Keratinocyte (primary cell): ENCODE measurements at regions not wholly inside any gene's neighbourhood (a gene's known extent, or its start where the extent isn't known, plus 50 kb on each side); places are given as distances from the start of the nearest gene placed in this dataset.
"Not testable (repeated sequence)": the region's sequence is repeated elsewhere in the genome, so short reads cannot be mapped to it uniquely, and the experiment has no call there.

Experiments used
- DNase-seq: peaks from one replicate; pipeline ENCODE4 v3.0.0-alpha.2; 2011; ENCODE audit warnings: low read depth, missing footprints, low spot score
- FAIRE-seq: peaks from 2 replicates; lab custom pipeline; 2011; peaks lifted over from hg19 to GRCh38; lab: Jason Lieb, UNC
- H2AFZ ChIP-seq: 2 replicates; pipeline ENCODE4 v1.6.0; 2012; ENCODE audit warnings: low read length, control low read depth, inconsistent platforms; ENCODE audit not compliant: control insufficient read depth
- H3K27ac ChIP-seq: 2 replicates; pipeline ENCODE4 v1.5.1; 2011; ENCODE audit warnings: low read length; ENCODE audit not compliant: control insufficient read depth, insufficient read depth
- H3K27me3 ChIP-seq: 3 replicates; pipeline ENCODE4 v1.6.0; 2011; ENCODE audit warnings: low read length; ENCODE audit not compliant: control insufficient read depth, insufficient read depth; ENCODE audit errors: extremely low read depth
- H3K36me3 ChIP-seq, 2 experiments: 2 replicates in 1 of 2; 3 replicates in 1 of 2; pipeline ENCODE4 v1.5.1; 2011; ENCODE audit warnings: low read length in 2 of 2, mild to moderate bottlenecking in 1 of 2; ENCODE audit not compliant: control insufficient read depth in 2 of 2, insufficient read depth in 2 of 2; ENCODE audit errors: extremely low read depth in 1 of 2
- H3K4me1 ChIP-seq: 3 replicates; pipeline ENCODE4 v1.5.1; 2011; ENCODE audit warnings: low read length; ENCODE audit not compliant: control insufficient read depth, insufficient read depth; ENCODE audit errors: extremely low read depth
- H3K4me2 ChIP-seq: 3 replicates; pipeline ENCODE4 v1.6.0; 2011; ENCODE audit warnings: low read depth, low read length; ENCODE audit not compliant: control insufficient read depth, insufficient read depth; ENCODE audit errors: extremely low read depth
- H3K4me3 ChIP-seq, 3 experiments: fragments of 200-600 bp in 1 of 3; sonication (generic) in 1 of 3; 2 replicates in 2 of 3; 3 replicates in 1 of 3; pipeline ENCODE4 v1.5.1; 2011 to 2016; ENCODE audit warnings: low read length in 3 of 3, mild to moderate bottlenecking in 3 of 3, control low read depth in 2 of 3, inconsistent platforms in 1 of 3, low read depth in 1 of 3, mixed read lengths in 1 of 3, mixed run types in 1 of 3, moderate library complexity in 1 of 3; ENCODE audit not compliant: control insufficient read depth in 2 of 3, insufficient read depth in 2 of 3; ENCODE audit errors: extremely low read depth in 1 of 3
- H3K79me2 ChIP-seq: 2 replicates; pipeline ENCODE4 v1.6.0; 2012; ENCODE audit warnings: low read length; ENCODE audit not compliant: control insufficient read depth, insufficient read depth
- H3K9ac ChIP-seq: 3 replicates; pipeline ENCODE4 v1.6.0; 2011; ENCODE audit warnings: low read length; ENCODE audit not compliant: control insufficient read depth, insufficient read depth; ENCODE audit errors: extremely low read depth
- H3K9me1 ChIP-seq: 3 replicates; pipeline ENCODE4 v1.6.0; 2011; ENCODE audit warnings: low read length; ENCODE audit not compliant: control insufficient read depth, insufficient read depth; ENCODE audit errors: extremely low read depth
- H3K9me3 ChIP-seq: 2 replicates; pipeline ENCODE4 v1.5.1; 2012; ENCODE audit warnings: low read depth, low read length; ENCODE audit not compliant: control insufficient read depth
- H4K20me1 ChIP-seq: 3 replicates; pipeline ENCODE4 v1.6.0; 2011; ENCODE audit warnings: low read length; ENCODE audit not compliant: control insufficient read depth, insufficient read depth; ENCODE audit errors: extremely low read depth
- CTCF ChIP-seq, 3 experiments: IDR thresholded peaks in 1 of 3; conservative IDR thresholded peaks in 1 of 3; optimal IDR thresholded peaks in 1 of 3; 2 replicates in 2 of 3; 3 replicates in 1 of 3; pipeline versions ENCODE3 to v1.5.1; 2011; ENCODE audit warnings: low read length in 3 of 3, mild to moderate bottlenecking in 3 of 3, moderate library complexity in 2 of 3, control low read depth in 1 of 3, inconsistent platforms in 1 of 3; ENCODE audit not compliant: insufficient read depth in 2 of 3; ENCODE audit errors: extremely low read depth in 1 of 3
- EZH2 ChIP-seq: IDR thresholded peaks from one replicate; pipeline ENCODE4 v1.6.1; 2012; ENCODE audit warnings: inconsistent platforms, mild to moderate bottlenecking, low read length, moderate library complexity
- dilution Hi-C: fragments of 300-500 bp; cut with MboI; formaldehyde crosslinking; loops from one replicate; pipeline ENCODE4 v1.7.0; 2020; ENCODE audit warnings: low sequenced_read_pairs; ENCODE audit not compliant: extremely low pct_ligation_motif_present

- H3K79me2 ChIP-seq, result no peaks in the 10 kb centered on the region
- H2AFZ ChIP-seq, result no peak overlapping the region
- no peaks in the 10 kb centered on the region for H3K9me1 ChIP-seq
- H3K27me3 ChIP-seq, result no peaks in the 10 kb centered on the region
- no peak for TF ChIP-seq EZH2
- no peak for TF ChIP-seq CTCF (optimal IDR thresholded peaks at IDR 0.05 in 1 of 3, IDR thresholded peaks at IDR 0.05 in 1 of 3, conservative IDR thresholded peaks at IDR 0.05 in 1 of 3; ENCODE audit: extremely low read depth in 1 of 3, insufficient read depth in 2 of 3, low read length in 3 of 3)
- dilution Hi-C loops, result no loop called here
- no peak for DNase-seq
- H3K4me2 ChIP-seq, result no peak overlapping the region
- H3K36me3 ChIP-seq, result no peaks in the 10 kb centered on the region
- H3K9me3 ChIP-seq, result no peaks in the 10 kb centered on the region
- H3K4me3 ChIP-seq, result no peak overlapping the region
- H4K20me1 ChIP-seq, result no peaks in the 10 kb centered on the region
- FAIRE-seq, result no peak
- H3K9ac ChIP-seq, result no peak overlapping the region
- H3K27ac ChIP-seq, result no peak overlapping the region
- H3K4me1 ChIP-seq, result no peaks in the 10 kb centered on the region
Observed at GRCh38 chr6:67433124-67433523, 1202.0 kb upstream of the ADGRB3 start.

- dilution Hi-C loops, result no loop called here
- no peak overlapping the region for H3K9ac ChIP-seq
- no peak overlapping the region for H3K4me2 ChIP-seq
- no peaks in the 10 kb centered on the region for H4K20me1 ChIP-seq
- no peaks in the 10 kb centered on the region for H3K27me3 ChIP-seq
- no peaks in the 10 kb centered on the region for H3K36me3 ChIP-seq
- DNase-seq (no peak), FAIRE-seq (no peak)
- TF ChIP-seq CTCF (optimal IDR thresholded peaks at IDR 0.05 in 1 of 3, IDR thresholded peaks at IDR 0.05 in 1 of 3, conservative IDR thresholded peaks at IDR 0.05 in 1 of 3; ENCODE audit: extremely low read depth in 1 of 3, insufficient read depth in 2 of 3, low read length in 3 of 3), result no peak
- TF ChIP-seq EZH2, result no peak
- H3K4me1 ChIP-seq, result no peaks in the 10 kb centered on the region
- H3K27ac ChIP-seq, result no peak overlapping the region
- no peak overlapping the region for H2AFZ ChIP-seq
- H3K4me3 ChIP-seq, result no peak overlapping the region
- H3K79me2 ChIP-seq, result no peaks in the 10 kb centered on the region
- H3K9me1 ChIP-seq, result no peaks in the 10 kb centered on the region
- H3K9me3 ChIP-seq, result no peaks in the 10 kb centered on the region
Observed at GRCh38 chr6:67431076-67431475, 1204.0 kb upstream of the ADGRB3 start.

GRCh38 chr6:67426686-67427085 lies 1208.4 kb upstream of the ADGRB3 start:
- H3K4me2 ChIP-seq, DNase-seq, dilution Hi-C loops, H3K4me3 ChIP-seq, H4K20me1 ChIP-seq, H2AFZ ChIP-seq, H3K9me3 ChIP-seq, H3K27me3 ChIP-seq, H3K4me1 ChIP-seq, H3K27ac ChIP-seq, H3K9me1 ChIP-seq, H3K36me3 ChIP-seq, H3K9ac ChIP-seq, H3K79me2 ChIP-seq, FAIRE-seq: not testable (repeated sequence)
